Cardiac septum (tissue), 1 donor: ENCODE measurements at regions not wholly inside any gene's neighbourhood (a gene's known extent, or its start where the extent isn't known, plus 50 kb on each side); places are given as distances from the start of the nearest gene placed in this dataset.

Experiments used
- DNase-seq: peaks from one replicate; pipeline ENCODE4 v3.0.0-alpha.2; 2020; ENCODE audit warnings: low spot score
- intact Hi-C: fragments of 100-400 bp; cut with DNase I; formaldehyde crosslinking; loops from one replicate; pipeline ENCODE4 v1.14.0; 2022
- donor health status: DM: no; HTN: no; CAD: no.

DNA sequence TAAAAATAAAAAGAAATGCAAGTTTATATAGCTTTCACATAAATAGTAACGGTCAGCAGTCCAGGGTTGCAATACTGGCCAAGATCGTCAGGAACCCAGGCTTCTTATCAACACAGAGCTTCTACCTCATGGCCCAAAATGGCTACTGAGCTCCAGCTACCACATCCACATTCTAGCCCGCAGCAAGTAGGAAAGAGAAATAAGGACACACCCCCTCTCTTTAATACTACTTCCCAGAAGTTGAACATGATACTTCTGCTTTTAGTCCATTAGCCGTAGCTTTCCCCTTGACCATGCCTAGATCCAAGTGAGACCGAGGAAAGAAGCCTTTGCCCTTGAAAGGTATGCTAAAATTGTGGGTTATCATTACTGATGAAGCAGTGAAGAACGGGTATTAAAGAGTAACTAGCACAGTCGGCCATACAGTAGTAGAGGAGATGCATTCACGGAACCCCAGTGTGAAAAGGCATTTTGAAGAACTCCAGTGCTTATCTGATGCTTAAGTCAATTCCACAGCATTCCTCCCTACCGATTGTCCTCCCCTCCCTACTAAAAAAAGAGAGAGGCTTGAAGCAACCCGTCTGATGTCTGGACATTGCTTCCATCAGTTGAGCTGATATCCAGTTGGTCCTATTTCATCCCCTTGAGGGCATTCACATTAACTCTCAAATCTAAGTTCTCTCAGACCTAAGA, 226.9 kb upstream of the RREB1 start:
- intact Hi-C loops = no loop called here
- no peak for DNase-seq

DNA sequence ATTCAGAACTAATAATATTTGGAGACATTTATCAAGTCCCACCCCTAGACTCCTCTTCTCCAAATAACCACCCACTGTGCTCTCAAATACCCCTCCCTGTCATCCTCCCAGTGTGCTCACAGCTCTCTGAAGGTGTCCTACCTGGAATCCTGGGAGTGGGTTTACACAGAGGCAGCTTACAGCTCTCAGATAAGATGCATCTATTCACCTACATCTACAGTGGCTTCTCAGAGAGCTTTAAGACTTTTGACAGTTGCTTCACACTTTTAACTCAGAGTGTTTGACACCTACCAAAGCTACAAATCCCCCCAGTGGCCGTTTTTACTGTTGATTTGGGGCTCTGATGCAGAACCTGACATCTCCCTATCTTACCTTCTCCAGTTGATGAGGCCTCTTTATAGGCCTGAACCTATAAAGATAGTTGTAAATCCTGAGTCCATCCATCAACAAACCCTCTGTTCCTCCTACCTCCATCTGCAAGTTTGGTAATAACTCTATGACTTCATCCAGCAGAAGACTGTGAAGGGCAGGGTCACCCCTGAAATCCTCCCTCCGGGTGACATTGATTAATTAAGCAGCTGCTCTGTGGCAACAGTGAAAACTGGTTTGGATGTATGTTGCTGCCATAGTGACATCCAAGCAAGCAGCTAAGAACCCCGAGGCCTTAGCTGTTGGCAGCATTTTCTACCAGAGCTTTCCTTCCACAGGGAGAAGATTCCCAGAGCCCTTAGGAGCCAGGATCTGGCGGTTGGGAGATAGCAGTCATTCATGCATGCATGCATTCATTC, 226.1 kb upstream of the RREB1 start:
- intact Hi-C loops = no loop called here
- no peak for DNase-seq

GRCh38 chr6:6882592-6882991, 225.2 kb upstream of the RREB1 start:
- no peak for DNase-seq
- intact Hi-C loops = no loop called here

GRCh38 chr6:6883011-6883410, 224.8 kb upstream of the RREB1 start:
- intact Hi-C loops = no loop called here
- no peak for DNase-seq

DNA sequence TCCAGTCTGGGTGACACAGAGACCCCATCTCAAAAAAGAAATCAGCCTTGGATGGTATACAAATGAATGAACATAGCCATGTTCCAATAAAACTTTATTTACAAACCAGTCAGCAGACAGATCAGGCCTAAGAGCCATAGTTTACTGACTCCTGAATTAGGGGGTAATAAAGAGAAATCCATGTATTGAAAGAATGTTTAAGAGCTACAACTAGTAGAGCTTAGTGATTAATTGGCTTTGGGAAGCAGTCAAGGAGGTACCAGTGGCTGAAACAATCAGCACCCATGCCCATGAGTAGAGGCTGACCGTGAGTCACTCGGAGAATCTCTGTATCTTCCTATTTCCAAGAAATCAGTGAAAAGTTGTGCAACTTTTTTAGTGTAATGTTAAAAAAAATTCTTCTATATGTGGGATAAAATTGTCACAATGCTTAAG, 223.6 kb upstream of the RREB1 start:
- intact Hi-C loops = no loop called here
- DNase-seq = no peak

- intact Hi-C loops = no loop called here
- DNase-seq = no peak
Observed at GRCh38 chr6:6884916-6885315, 222.8 kb upstream of the RREB1 start.

- peak; percentile 91 for DNase-seq
- intact Hi-C loops = no loop called here
Observed at GRCh38 chr6:6885521-6886170, 222.1 kb upstream of the RREB1 start.

DNA sequence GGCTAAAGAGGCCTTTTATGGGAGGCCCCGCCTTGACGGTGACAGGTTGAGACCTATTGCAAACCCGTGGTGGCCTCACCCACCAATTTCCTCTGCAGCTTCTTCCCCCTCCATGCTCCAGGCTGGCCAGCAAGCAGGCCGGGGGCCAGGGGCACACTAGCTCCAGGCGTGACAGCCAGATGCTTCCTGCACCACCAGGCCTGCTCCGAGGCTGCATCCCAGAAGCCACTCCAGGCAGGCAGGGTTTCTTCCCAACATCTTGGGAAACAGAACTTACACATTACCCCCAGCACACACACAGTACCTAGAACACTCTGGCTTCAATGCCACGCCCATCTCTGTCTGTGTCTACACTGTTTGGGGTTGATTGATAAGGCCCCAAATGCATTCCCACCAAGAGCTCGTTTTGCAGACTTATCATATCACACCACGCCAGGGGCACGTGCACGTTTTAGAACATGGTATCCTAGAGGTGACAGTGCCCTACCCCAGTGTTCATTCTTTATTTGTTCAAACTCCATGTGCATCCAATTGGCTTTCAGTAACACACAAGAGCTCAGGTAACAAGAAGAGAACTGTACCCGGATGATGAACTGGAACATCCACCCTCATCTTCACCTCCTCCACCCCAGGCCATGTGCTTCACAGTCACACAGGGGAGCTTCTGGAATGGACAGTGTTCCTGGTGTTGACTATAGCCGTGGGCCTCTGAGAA, 221.4 kb upstream of the RREB1 start:
- intact Hi-C loops = no loop called here
- no peak for DNase-seq

- no peak for DNase-seq
Observed at GRCh38 chr6:6886886-6887285, 220.9 kb upstream of the RREB1 start.

DNA sequence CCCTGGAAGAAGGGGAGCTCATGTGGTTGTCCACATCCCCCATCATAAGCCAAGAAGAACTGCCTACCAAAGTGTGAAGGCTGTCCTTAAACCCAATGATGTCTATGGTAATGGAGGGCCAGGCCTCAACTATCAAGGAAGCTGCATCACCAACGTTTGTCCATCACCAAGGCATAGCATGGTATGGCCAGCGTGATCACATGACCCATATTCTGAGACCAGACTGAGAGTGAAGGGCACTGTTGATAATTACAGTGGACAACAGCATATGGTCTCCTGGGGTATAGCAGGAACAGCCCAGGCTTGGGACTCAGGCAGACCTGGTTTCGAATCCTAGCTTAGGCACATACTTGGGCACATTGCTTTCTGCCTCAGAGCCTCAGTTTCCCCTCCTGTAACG, 218.2 kb upstream of the RREB1 start:
- no peak for DNase-seq

More at GRCh38 chr6:6886886-6887285, 220.9 kb upstream of the RREB1 start:
- intact Hi-C loops = no loop called here

DNA sequence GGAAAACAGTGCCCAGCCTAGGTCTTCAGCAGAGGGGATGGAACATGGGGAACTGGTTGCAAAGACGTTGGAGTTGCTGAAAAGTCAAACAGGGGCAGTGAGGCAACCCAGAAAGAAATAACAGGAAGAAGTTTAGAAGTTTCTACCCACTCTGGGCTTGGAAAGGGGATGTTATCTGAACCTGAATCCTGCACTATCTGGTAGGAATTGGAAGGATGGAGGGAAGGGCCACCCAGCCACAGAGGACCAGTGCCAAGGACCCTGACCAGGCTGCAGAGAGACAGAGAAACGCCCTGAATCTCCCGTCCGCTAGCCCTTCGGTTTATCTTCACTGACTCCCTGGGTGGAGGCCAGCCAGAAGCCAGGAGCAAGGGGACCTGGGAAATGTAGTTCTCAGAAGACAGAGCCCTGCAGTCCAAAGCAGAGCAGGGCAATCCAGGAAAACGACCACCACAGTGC, 217.3 kb upstream of the RREB1 start:
- no peak for DNase-seq
- intact Hi-C loops = no loop called here

More for the DNA sequence above, 218.2 kb upstream of the RREB1 start:
- intact Hi-C loops = no loop called here

GRCh38 chr6:6891125-6891721, 216.5 kb upstream of the RREB1 start:
- DNase-seq = no peak
- intact Hi-C loops = no loop called here

- no peak for DNase-seq
- intact Hi-C loops = no loop called here
Observed at GRCh38 chr6:6891949-6892461, 215.8 kb upstream of the RREB1 start.

DNA sequence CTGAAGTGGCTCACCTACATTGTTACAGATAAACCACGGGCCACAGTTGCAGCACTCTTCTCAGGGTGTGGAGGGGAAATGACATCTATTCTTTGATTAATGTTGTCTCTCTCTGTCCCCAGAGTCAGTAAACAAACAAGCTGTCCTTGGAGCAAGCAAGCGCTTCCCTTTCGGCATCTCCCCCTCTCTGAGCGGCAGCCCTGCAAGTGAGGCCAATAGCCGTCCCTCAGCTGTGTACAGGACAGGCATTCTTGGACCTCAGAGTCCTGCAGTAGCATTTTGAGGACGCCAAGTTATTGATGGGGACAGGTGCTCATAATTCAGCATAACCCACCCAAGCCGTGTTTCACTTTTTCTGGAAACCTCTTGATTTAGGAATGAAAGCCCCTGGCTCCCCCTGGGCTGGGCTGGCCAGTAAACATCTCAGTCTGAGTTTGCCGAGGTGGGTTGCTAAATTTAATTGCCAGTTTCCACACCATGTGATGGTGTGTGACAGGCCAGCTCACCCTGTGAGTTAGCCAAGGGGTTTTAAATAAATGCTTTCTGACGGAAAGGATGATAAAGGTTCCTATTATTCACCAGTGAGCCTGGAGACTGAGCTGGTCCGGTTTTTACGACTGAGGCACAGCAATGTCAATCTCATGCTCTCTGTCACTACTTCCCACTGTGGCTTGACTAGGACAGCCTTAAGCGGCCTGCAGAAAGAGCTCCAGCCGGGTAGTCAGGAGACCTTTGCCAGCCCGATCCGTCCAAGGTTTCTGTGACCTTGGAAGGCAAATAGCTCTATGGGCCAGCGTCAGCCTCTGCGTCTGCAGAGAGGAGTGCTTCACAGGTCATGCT, 214.8 kb upstream of the RREB1 start:
- DNase-seq = no peak
- intact Hi-C loops = no loop called here

DNA sequence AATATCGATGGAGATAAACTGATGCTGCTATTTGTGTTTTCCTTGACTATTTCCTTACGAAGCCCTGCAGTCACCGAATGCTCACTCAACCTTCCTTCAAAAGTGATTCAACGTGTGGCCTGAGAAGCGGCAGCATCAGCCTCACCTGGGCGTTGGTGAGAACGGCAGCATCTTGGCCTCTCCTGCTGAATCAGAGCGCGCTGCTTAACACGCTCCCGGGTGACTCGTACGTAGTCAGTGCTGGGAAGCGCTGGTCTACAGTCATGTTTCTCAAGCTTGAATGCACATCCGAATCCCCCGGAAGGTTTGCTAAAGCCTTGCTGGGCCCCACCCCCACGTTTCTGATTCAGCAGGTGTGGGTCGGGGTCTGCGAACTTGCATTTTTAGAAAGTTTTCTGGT, 214.1 kb upstream of the RREB1 start:
- DNase-seq = no peak
- intact Hi-C loops = no loop called here

GRCh38 chr6:6895929-6896328, 211.8 kb upstream of the RREB1 start:
- intact Hi-C loops = no loop called here
- no peak for DNase-seq

DNA sequence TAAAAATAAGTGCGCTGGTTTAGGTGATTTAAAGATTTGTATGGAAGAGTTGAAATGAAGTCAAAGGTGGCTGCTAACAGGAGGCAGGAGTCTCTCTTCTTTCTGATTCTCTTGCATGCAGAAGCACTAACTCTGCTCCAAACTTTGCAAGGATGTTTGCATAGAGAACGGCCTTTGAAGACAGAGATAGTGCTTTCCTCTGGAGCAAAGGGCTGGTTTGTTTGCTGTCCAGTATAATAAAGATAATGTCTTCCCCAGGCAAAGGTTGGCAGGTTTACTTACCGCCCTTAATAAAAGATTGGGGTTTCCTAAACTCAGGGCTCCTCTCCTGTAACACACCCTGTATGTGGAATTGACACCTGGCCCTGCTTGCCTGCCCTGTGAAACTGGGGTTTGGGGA, 210.6 kb upstream of the RREB1 start:
- DNase-seq = no peak
- intact Hi-C loops = no loop called here

GRCh38 chr6:6900569-6901204, 207.1 kb upstream of the RREB1 start:
- intact Hi-C loops = no loop called here
- no peak for DNase-seq
